ENCODE measurements at regions not wholly inside any gene's neighbourhood (a gene's known extent, or its start where the extent isn't known, plus 50 kb on each side); places are given as distances from the start of the nearest gene placed in this dataset.

GRCh38 chr2:133986081-133986837, 267.6 kb upstream of the MGAT5 start:
- H3K4me3 ChIP-seq (ENCODE audit: low read depth, low read length): no peak overlapping the region
- TF ChIP-seq CTCF (IDR thresholded peaks at IDR 0.05; ENCODE audit: low read depth, low read length) (no peak), POLR2A (IDR thresholded peaks at IDR 0.05; ENCODE audit: extremely low read depth, insufficient read length) (no peak), MYC (IDR thresholded peaks at IDR 0.05; ENCODE audit: low read depth, low read length) (no peak)
- TF ChIP-seq, protein P1, sequence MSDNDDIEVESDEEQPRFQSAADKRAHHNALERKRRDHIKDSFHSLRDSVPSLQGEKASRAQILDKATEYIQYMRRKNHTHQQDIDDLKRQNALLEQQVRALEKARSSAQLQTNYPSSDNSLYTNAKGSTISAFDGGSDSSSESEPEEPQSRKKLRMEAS (IDR thresholded peaks at IDR 0.05; ENCODE audit: low read depth, low read length): no peak
- DNase-seq (ENCODE audit: low read depth): no peak

DNA sequence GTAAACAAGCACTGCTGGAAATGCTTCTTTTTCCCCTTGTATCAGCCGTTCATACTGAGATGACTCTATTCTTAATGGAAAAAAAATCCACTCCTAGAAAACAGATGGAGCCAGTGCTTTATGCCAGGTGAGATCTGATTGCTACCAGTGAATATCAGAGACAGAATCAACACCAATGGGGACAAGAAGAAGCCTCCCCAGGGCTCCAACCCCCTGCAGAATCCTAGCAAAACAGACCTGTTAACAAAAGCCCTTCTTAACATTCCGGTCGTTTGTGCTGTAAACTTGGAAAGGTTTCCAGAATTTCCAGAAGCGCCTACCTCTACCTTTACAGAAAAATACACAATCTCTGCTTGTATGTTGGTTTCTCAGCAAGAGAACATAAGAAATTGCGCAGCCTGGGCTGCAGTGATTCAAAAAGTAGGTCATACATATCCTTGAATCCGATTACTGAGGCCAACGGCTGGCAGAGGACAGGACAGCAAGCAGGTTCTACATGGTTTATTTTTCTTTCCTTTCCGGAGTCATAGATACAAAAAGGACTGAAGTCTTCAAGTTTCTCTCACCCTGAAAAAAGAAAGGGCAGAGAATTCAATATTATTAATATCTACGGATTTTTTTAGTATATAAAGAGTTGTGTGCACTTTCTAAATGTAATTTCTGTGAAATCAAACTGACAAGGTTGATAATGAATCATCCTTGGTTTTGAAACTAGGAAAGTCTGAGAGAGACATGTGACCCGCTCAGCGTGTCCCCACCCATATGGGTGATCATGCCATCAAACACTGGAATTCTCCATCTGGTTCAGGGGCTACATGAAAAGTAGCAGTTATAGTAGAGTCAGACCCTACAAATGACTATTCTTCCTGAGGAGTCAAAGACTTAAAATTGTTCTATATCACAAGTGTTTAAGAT, 266.7 kb upstream of the MGAT5 start:
- no peak overlapping the region for H3K4me3 ChIP-seq (ENCODE audit: low read depth, low read length)
- TF ChIP-seq POLR2A (IDR thresholded peaks at IDR 0.05; ENCODE audit: extremely low read depth, insufficient read length): no peak
- TF ChIP-seq CTCF (IDR thresholded peaks at IDR 0.05; ENCODE audit: low read depth, low read length): no peak
- TF ChIP-seq, protein P1 (IDR thresholded peaks at IDR 0.05; ENCODE audit: low read depth, low read length): no peak
- no peak for TF ChIP-seq MYC (IDR thresholded peaks at IDR 0.05; ENCODE audit: low read depth, low read length)
- no peak for DNase-seq (ENCODE audit: low read depth)

DNA sequence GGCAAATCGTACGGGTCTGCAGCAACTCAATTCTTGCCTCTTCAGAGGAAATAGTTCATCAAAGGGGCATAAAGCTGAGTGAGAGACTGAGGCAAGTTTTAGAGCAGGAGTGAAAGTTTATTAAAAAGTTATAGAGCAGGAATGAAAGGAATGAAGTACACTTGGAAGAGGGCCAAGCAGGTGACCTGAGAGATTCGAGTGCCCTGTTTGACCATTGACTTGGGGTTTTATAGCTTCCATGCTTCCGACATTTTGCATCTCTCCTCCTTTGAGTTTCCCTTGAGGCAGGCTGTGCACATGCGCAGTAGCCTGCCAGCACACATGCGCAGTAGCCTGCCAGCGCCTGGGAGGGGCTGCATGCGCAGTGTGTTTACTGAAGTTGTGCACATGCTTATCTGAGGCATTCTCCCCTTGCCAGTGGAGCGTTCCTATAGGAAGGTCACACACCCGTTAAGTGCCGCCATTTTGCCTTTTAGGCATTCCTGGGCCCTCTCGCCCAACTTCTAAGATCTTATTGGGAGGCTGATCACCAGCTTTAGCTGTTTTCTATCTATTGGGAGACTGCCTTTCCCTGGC, 265.5 kb upstream of the MGAT5 start:
- no peak for DNase-seq (ENCODE audit: low read depth)
- no peak for TF ChIP-seq CTCF (IDR thresholded peaks at IDR 0.05; ENCODE audit: low read depth, low read length)
- H3K4me3 ChIP-seq (ENCODE audit: low read depth, low read length): no peak overlapping the region

DNA sequence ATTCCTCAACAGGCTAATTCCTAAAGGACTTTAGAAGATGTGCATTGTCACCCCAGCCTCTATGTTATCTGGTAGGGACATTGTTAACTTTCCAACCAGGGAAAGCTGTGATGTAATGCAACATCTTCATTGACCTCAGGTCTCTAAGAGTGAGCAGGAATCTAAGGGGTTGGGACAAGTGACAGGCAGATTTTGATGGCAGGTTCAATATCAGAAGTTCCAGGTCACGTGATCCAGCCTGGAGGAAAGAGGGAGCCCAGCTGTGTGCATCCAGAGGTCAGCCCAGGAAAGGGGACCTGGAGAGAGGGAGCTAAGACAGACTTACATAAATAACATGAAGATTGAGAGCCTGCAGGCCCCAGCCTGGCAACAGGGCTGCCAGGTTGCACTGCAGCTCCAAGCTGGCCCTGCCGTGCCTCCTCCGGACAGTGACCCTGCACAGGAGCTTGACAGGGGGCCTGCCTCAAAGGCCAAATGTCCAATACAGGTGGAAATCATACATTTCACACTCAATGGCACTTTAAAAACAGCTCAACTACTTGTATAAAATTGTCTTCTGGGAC, 262.2 kb upstream of the MGAT5 start:
- DNase-seq (ENCODE audit: low read depth): no peak
- TF ChIP-seq MYC (IDR thresholded peaks at IDR 0.05; ENCODE audit: low read depth, low read length) (no peak), POLR2A (IDR thresholded peaks at IDR 0.05; ENCODE audit: extremely low read depth, insufficient read length) (no peak), CTCF (IDR thresholded peaks at IDR 0.05; ENCODE audit: low read depth, low read length) (no peak)
- TF ChIP-seq, protein P1 (IDR thresholded peaks at IDR 0.05; ENCODE audit: low read depth, low read length): no peak
- H3K4me3 ChIP-seq (ENCODE audit: low read depth, low read length): no peak overlapping the region

DNA sequence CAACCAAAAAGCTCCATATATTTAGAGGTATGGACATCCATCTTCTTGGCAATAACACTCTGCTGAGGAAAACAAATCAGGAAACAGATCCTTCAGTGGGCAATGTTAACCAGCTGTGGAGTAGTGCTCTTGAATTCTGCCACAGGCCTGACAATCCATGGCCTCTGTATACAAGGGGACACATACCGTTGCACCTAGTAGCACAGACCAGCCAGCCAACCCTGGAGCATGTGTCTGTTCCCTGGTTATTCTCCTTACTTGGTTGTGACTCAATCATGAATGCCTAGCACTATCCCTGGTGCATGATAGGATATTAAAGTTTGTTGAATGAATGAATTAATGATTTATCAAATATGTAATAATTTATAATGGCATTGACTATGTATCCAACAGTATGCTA, 261.4 kb upstream of the MGAT5 start:
- DNase-seq (ENCODE audit: low read depth): no peak
- TF ChIP-seq MYC (IDR thresholded peaks at IDR 0.05; ENCODE audit: low read depth, low read length) (no peak), CTCF (IDR thresholded peaks at IDR 0.05; ENCODE audit: low read depth, low read length) (no peak), POLR2A (IDR thresholded peaks at IDR 0.05; ENCODE audit: extremely low read depth, insufficient read length) (no peak)
- TF ChIP-seq, protein P1 (IDR thresholded peaks at IDR 0.05; ENCODE audit: low read depth, low read length): no peak
- H3K4me3 ChIP-seq (ENCODE audit: low read depth, low read length): no peak overlapping the region

Data from NB4 (cell line).